GM12878 (cell line): ENCODE measurements at regions not wholly inside any gene's neighbourhood (a gene's known extent, or its start where the extent isn't known, plus 50 kb on each side); places are given as distances from the start of the nearest gene placed in this dataset.

Source experiments
- ATAC-seq: fragments of 200-7000 bp; cut with Tn5 transposase; 3 replicates; pipeline ENCODE4 v1.9.1; 2020; ENCODE audit warnings: mild to moderate bottlenecking, moderate library complexity
- BruUV-seq: library from RNA; stranded (reverse); fragments of 400-500 nt; replicated peaks from 2 replicates; lab custom pipeline; 2021; lab: Mats Ljungman, UMichigan
- CTCF ChIA-PET: fragments of 300-600 bp; sonication (Branson Sonifier 250); formaldehyde crosslinking; extraction: SDS; loops from one replicate; lab custom pipeline; 2021; ENCODE audit warnings: inconsistent platforms; lab: Yijun Ruan, JAX
- POLR2A ChIA-PET: fragments of 350-600 bp; formaldehyde crosslinking; extraction: SDS; loops from one replicate; lab custom pipeline; 2021; ENCODE audit warnings: inconsistent platforms; lab: Charles Lee
- RAD21 ChIA-PET: fragments of 300-600 bp; sonication (Branson Sonifier 250); formaldehyde crosslinking; loops from one replicate; lab custom pipeline; 2023; ENCODE audit warnings: antibody characterized with exemption; ENCODE audit not compliant: unreplicated experiment; lab: Charles Lee
- SMC1A ChIA-PET: fragments of 300-600 bp; sonication (Branson Sonifier 250); formaldehyde crosslinking; loops from one replicate; lab custom pipeline; 2023; ENCODE audit not compliant: unreplicated experiment, uncharacterized antibody; lab: Charles Lee
- DNase-seq: peaks from one replicate; pipeline ENCODE4 v3.0.0-alpha.2; 2011; ENCODE audit warnings: low read depth, low spot score
- FAIRE-seq: peaks from 3 replicates; lab custom pipeline; 2011; peaks lifted over from hg19 to GRCh38; lab: Jason Lieb, UNC
- H2AFZ ChIP-seq: 2 replicates; pipeline ENCODE4 v1.6.0; 2011; ENCODE audit warnings: low read depth, low read length, control low read depth; ENCODE audit not compliant: control insufficient read depth
- H3K27ac ChIP-seq: 2 replicates; pipeline ENCODE4 v1.5.1; 2011; ENCODE audit warnings: control low read depth; ENCODE audit not compliant: control insufficient read depth, insufficient read depth
- H3K27me3 ChIP-seq, 2 experiments: replicated peaks in 1 of 2; 2 replicates each; pipeline versions ENCODE4 v1.6.0 to v1.6.1; 2011; ENCODE audit warnings: low read length in 1 of 2; ENCODE audit not compliant: control insufficient read depth in 2 of 2, insufficient read depth in 2 of 2
- H3K36me3 ChIP-seq, 2 experiments: 2 replicates each; pipeline ENCODE4 v1.5.1; 2011; ENCODE audit warnings: low read length in 1 of 2; ENCODE audit not compliant: control insufficient read depth in 2 of 2, insufficient read depth in 2 of 2
- H3K4me1 ChIP-seq: 2 replicates; pipeline ENCODE4 v1.6.1; 2011; ENCODE audit warnings: mild to moderate bottlenecking, low read length, moderate library complexity, mixed read lengths; ENCODE audit not compliant: control insufficient read depth, insufficient read depth
- H3K4me2 ChIP-seq: 2 replicates; pipeline ENCODE4 v1.6.0; 2011; ENCODE audit warnings: control low read depth; ENCODE audit not compliant: control insufficient read depth, insufficient read depth
- H3K4me3 ChIP-seq: fragments of 200-600 bp; sonication (generic); 2 replicates; pipeline ENCODE4 v1.5.1; 2016
- H3K79me2 ChIP-seq: 2 replicates; pipeline ENCODE4 v1.6.0; 2011; ENCODE audit warnings: low read length; ENCODE audit not compliant: control insufficient read depth, insufficient read depth
- H3K9ac ChIP-seq: 2 replicates; pipeline ENCODE4 v1.8.0; 2011; ENCODE audit warnings: low read length, control low read depth, mixed read lengths; ENCODE audit not compliant: control insufficient read depth, insufficient read depth
- H3K9me3 ChIP-seq: replicated peaks from 3 replicates; pipeline ENCODE4 v1.5.1; 2011; ENCODE audit warnings: mild to moderate bottlenecking, low read length; ENCODE audit not compliant: control insufficient read depth, insufficient read depth
- H4K20me1 ChIP-seq: 2 replicates; pipeline ENCODE4 v1.6.0; 2011; ENCODE audit not compliant: control insufficient read depth, insufficient read depth
- CEBPB ChIP-seq, 2 experiments: fragments of 150-350 bp in 1 of 2; IDR thresholded peaks; 2 replicates each; pipeline ENCODE4 v1.6.1; 2012 to 2014; ENCODE audit warnings: low read depth in 2 of 2, low read length in 2 of 2, borderline replicate concordance in 1 of 2, inconsistent platforms in 1 of 2
- FOXK2 ChIP-seq: fragments of 450-650 bp; IDR thresholded peaks from 2 replicates; pipeline ENCODE4 v1.6.1; 2017; ENCODE audit warnings: mild to moderate bottlenecking, moderate library complexity
- HCFC1 ChIP-seq: fragments of 150-350 bp; IDR thresholded peaks from 2 replicates; pipeline ENCODE4 v1.6.1; 2014; ENCODE audit warnings: low read length
- WGBS: methylation state at CpG from one replicate; pipeline ENCODE4 v1.1.6; 2016; ENCODE audit warnings: low lambda C conversion rate; ENCODE audit not compliant: insufficient replicate concordance, insufficient coverage; ENCODE audit errors: missing lambda C conversion rate; 5-methylcytosine and 5-hydroxymethylcytosine counted together
- in situ Hi-C: fragments of 300-500 bp; cut with MboI; formaldehyde crosslinking; loops from 9 replicates; pipeline ENCODE4 v1.14.3; 2018; ENCODE audit warnings: mixed read lengths
- intact Hi-C: fragments of 100-400 bp; cut with micrococcal nuclease; formaldehyde crosslinking; loops from one replicate; pipeline ENCODE4 v1.14.2; 2022; ENCODE audit not compliant: unreplicated experiment

GRCh38 chr14:31988244-31988643, 88.9 kb upstream of the ARHGAP5 start:
- TF ChIP-seq FOXK2, result no peak
- intact Hi-C loops (no loop called here), in situ Hi-C loops (no loop called here)
- ChIA-PET POLR2A (no interaction called here), CTCF (no interaction called here), SMC1A (no interaction called here), RAD21 (no interaction called here)
- Histone ChIP-seq H2AFZ (no peak overlapping the region), H3K27me3 (no peaks in the 10 kb centered on the region), H3K27ac (no peak overlapping the region), H3K36me3 (no peaks in the 10 kb centered on the region), H3K9me3 (no peaks in the 10 kb centered on the region), H3K9ac (no peak overlapping the region), H3K79me2 (no peaks in the 10 kb centered on the region), H3K4me3 (no peak overlapping the region), H3K4me2 (no peak overlapping the region), H3K4me1 (no peaks in the 10 kb centered on the region), H4K20me1 (no peaks in the 10 kb centered on the region)
- ATAC-seq, result no peak
- FAIRE-seq, result no peak
- DNase-seq, result no peak
- WGBS, result 5% methylated on average over 1 of the region's 1 CpG
- no TSS peak for BruUV-seq

- Histone ChIP-seq H3K4me1 (no peaks in the 10 kb centered on the region), H3K9ac (no peak overlapping the region), H3K27me3 (no peaks in the 10 kb centered on the region), H2AFZ (no peak overlapping the region), H3K36me3 (no peaks in the 10 kb centered on the region), H3K9me3 (no peaks in the 10 kb centered on the region), H3K4me3 (no peak overlapping the region), H3K27ac (no peak overlapping the region), H3K79me2 (no peaks in the 10 kb centered on the region), H4K20me1 (no peaks in the 10 kb centered on the region), H3K4me2 (no peak overlapping the region)
- TF ChIP-seq HCFC1 (no peak), CEBPB (IDR thresholded peaks at IDR 0.05; ENCODE audit: borderline replicate concordance in 1 of 2, low read depth in 2 of 2, low read length in 2 of 2) (no peak)
- no TSS peak for BruUV-seq
- SMC1A ChIA-PET, result interaction anchor here (0.6 kb wide), 1 partner anchor 743 kb away, joined by 3 read pairs; no protein-coding TSS in a partner anchor
- no peak for DNase-seq
- CTCF ChIA-PET, result no interaction called here
- POLR2A ChIA-PET, result no interaction called here
- intact Hi-C loops, result no loop called here
- RAD21 ChIA-PET, result no interaction called here
- 9% methylated on average over 6 of the region's 6 CpGs for WGBS
- no peak for ATAC-seq
- FAIRE-seq, result no peak
- in situ Hi-C loops, result no loop called here
These were observed 86.8 kb upstream of the ARHGAP5 start for GRCh38 chr14:31990183-31990857.
